ENCODE measurements at regions not wholly inside any gene's neighbourhood (a gene's known extent, or its start where the extent isn't known, plus 50 kb on each side); places are given as distances from the start of the nearest gene placed in this dataset.

- DNase-seq: no peak
These were observed 366.1 kb upstream of the DAB1 start for GRCh38 chr1:57789936-57790335.

- no peak for DNase-seq
These were observed 364.5 kb upstream of the DAB1 start for GRCh38 chr1:57788313-57788712.

DNA sequence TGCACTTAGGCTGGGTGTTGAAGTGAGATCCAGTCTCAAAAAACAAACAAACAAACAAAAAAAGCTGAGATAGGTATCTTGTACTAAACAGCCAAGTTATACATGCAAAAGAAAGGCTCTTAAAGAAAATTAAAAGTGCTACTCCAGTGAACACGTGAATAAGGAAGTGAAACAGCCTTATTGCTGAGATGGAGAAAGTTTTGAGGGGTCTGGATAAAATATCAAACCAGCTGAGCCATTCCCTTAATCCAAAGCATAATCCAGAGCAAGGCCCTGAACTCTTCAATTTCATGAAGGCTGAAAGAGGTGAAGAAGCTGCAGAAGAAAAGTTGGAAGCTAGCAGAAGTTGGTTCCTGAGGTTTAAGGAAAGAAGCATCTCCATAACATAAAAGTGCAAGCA, 360.5 kb upstream of the DAB1 start:
- no peak for DNase-seq

GRCh38 chr1:57782357-57782756, 358.5 kb upstream of the DAB1 start:
- peak in 1 of 5 experiments; percentile 2 for DNase-seq

- no peak for DNase-seq
These were observed 348.8 kb upstream of the DAB1 start for GRCh38 chr1:57772580-57773195.

DNA sequence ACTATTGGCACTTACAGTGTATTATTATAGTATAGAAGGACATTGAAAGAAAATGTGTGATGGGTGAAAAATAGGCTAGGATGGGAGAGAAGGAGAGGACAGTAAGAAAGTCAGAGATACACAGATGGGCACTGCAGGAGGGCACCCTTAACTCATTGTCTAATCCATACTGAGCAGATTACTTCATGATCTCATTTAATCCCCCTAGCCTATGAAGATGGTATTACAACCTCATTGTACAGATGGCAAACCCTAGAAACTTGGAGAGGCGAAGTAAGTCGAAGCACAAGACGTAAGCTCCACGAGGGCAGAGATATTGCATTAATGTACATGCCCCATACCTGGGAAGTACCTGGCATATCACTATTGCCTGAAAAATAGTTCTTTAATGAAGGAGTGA, 346.9 kb upstream of the DAB1 start:
- peak in 1 of 5 experiments; percentile 1 for DNase-seq

DNA sequence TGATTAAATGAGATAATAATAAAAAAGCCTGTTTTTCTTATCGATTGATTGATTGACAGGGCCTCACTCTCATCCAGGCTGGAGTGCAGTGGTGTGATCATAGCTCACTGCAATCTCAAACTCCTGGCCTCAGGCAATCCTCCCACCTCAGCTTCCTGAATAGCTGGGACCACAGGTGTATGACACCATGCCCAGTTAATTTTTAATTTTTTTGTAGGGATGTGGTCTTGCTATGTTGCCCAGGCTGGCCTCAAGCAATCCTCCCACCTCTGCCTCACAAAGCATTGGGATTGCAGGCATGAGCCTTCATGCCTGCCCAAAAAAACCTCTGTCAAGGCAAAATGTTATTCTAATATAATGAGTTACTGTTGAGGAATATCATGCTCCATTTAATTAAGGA, 346.4 kb upstream of the DAB1 start:
- DNase-seq: no peak

DNA sequence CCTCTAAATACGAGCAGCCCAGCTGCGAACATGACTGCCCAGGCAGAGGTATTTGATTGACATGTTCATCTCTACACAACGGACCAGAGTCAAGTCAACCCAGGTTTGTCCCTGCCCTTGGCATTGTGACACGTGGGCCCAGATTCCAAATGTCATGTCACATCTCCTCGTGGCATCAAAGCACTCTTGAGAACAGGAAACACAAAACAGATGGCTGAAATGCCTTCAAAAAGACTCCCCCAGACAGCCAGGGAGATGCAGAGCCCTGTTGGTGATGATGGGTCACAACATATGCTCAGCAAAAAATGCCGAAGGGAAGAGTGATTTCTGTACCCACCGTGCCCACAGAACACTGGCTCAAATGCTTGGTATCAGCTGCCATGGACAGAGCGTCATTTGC, 337.8 kb upstream of the DAB1 start:
- DNase-seq: no peak

- no peak for DNase-seq
These were observed 329.0 kb upstream of the DAB1 start for GRCh38 chr1:57752843-57753242.

- no peak for DNase-seq
These were observed 324.9 kb upstream of the DAB1 start for GRCh38 chr1:57748719-57749118.

DNA sequence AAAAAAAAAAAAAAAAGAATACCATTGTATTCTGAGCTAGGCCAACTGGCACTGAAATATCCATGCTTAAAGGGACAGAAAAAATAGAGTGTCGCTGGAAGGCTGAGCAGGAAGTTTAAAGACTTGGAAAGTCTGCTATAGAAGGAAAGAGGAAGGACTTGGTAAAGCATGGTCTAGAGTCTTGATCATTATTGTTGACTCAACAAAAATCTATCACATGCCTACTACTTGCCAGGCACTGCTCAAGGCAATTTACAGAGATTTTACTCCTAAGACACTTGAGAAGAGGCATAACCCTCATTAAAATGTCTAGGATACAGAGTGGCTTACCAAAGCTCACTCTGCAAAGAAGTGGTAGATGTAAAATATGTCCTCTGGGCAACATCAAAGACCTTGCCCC, 324.0 kb upstream of the DAB1 start:
- DNase-seq: no peak

GRCh38 chr1:57741521-57741920, 317.7 kb upstream of the DAB1 start:
- no peak for DNase-seq

GRCh38 chr1:57736940-57737339, 313.1 kb upstream of the DAB1 start:
- DNase-seq: peak in 1 of 5 experiments; percentile 7

- DNase-seq: no peak
These were observed 305.3 kb upstream of the DAB1 start for GRCh38 chr1:57729181-57729580.

DNA sequence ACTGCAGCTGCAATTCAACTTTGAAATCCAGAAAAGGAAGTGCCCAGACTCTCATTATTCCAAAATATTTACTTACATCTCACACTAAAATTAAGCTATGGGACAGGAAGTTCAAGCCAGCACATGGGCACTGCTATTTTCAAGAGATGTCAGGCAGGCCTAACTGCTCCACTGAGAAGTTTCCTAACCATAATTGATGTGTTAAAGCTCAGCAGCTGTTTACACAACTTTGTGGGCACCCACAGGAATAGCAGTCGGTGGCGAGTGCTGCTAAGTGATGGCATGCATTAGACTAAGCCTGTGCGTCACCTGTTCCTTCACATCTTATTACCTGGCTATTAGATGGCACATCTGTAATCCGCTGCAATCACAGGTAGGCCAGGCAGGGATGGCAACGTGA, 303.3 kb upstream of the DAB1 start:
- DNase-seq: no peak

DNA sequence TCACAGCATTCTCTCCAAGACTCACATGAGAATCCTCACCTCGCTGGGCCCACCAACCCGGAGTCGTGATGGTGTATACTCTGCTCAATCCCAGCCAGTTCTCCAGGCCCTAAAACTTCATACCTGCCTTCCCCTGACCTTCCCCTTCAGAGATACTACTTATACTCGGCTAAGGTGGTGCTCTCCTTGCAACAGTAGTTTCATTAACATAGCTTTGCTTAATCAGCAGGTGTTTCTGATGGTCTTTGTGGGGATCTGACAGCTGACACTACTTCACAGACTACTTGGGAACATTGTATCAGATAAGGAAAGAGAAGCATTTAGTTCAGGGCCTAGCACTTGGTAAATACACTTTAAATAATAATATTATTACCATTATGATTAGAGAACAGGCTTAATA, 301.5 kb upstream of the DAB1 start:
- DNase-seq: no peak

GRCh38 chr1:57724535-57724934, 300.7 kb upstream of the DAB1 start:
- no peak for DNase-seq

GRCh38 chr1:57722285-57722978, 298.6 kb upstream of the DAB1 start:
- DNase-seq: no peak

GRCh38 chr1:57721001-57721400, 297.1 kb upstream of the DAB1 start:
- DNase-seq: no peak

DNA sequence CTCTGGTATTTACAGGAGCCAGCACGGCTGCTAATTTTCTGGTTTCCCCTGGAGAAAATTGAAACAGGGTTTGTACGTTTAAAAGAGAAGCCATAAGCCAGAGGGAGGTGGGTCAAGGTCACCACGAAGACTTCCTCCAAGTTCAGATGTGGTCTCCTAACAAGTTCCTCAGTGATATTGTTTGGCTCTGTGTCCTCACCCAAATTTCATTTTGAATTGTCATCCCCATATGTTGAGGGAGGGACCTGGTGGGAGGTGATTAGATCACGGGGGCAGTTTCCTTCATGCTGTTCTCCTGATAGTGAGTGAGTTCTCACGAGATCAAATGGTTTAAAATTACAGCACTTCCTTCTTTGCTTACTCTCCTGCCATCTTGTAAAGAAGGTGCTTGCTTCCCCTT, 295.4 kb upstream of the DAB1 start:
- DNase-seq: peak in 1 of 5 experiments; percentile 1

GRCh38 chr1:57713501-57713900, 289.6 kb upstream of the DAB1 start:
- no peak for DNase-seq

DNA sequence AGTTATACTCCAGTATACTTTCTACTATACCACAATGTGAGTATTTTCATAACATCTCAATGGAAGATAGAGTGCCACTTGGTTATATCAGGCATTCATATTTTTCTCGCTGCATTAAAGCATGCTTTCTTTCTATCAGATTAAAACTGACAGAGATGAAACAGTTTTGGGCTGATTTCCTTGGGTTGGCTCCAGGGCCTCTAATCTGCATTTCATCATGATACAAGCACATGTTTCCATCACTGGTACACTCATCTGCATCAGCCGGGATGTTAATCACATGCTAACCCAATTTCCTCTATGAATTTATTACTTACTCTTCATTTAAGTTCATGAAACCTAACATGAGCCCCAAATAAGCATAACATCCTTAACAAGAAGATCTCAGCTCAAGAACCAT, 289.0 kb upstream of the DAB1 start:
- no peak for DNase-seq

DNA sequence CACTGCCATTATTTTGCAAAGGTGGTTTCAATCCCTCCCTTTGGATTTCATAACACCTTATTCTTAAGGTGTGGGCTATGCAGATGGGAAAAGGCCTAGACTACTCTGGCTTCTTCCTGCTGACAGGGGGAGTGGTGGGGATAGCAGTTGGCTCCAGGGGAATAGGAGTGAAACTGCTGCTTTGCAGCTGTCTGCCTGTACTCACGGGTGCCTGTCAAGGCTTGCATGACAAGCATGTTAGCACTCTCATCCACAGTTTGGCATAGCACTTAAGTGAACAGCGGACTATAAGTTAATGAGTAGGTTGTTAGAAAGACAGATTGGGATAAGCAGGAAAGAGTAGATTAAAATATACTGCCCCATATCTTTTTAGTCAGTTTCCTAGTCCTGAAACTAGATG, 287.5 kb upstream of the DAB1 start:
- DNase-seq: no peak

DNA sequence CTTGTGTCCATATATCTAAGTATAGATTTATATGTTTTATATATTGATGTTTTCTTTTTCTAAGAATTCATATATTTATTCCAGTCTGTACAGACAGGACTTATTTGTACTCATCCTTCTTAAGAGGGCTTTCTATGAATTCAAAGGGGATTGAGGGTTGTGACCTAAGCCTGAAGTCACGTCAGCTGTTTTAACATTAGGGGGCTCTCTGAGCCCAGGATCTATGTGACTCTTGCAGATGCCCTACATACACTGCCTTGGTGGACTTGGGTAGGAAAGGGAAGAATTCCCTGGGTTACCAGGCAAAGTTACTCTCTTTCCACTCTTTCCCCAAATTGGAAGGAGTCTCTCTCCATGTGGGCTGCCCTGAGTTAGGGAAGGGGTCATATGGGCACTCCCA, 283.8 kb upstream of the DAB1 start:
- DNase-seq: no peak

GRCh38 chr1:57704811-57705210, 281.0 kb upstream of the DAB1 start:
- no peak for DNase-seq

All from T-helper 2 cell (primary cell).